Activated CD4-positive, alpha-beta T cell treated with anti-CD3 and anti-CD28 coated beads, Interleukin-2, amount 50 U/mL, for 16 hours (primary cell): ENCODE measurements at regions not wholly inside any gene's neighbourhood (a gene's known extent, or its start where the extent isn't known, plus 50 kb on each side); places are given as distances from the start of the nearest gene placed in this dataset.
A peak's percentile ranks its signal among the peaks of the same experiment; 100 is the strongest.

Source experiments
- DNase-seq: peaks from one replicate; pipeline ENCODE4 v3.0.0-alpha.2; 2020

DNA sequence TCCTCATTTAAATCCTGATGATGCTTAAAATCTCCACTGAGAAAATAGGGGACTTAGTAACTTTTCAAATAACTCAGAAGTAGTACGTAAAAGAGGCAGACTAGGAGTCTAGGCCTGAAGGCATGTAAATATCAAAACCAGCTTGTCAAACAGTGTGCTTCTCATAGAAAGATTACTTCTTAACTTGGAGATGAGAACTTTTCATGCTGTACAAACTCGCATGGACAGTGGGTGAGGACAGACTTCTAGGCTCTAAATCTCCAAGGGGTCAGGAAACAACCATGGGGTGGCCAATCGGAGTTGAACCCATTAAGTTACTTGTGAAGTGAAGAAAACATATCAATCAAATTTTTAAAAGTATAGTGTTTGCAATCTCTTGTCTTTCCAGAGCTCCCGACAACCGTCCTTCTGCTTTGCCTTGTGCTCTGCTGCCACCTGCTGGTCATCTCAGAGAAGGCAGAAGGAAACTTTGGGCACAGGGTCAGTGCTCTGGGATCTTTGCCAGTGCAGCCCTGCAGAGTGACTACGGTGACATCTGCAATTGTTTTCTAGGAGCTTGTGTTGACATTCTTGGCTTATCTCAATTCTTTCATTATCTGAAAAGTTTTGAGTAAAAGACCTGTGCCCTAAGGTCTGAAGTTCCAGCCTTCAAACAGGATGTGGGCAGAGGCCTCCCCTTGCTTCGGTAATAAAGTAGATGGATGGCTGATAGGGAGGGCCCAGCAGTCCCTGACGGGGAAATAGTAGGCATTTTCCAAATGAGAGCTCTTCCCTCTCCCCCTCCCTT lies 105.1 kb upstream of the PDE4B start:
- DNase-seq = peak; percentile 79

DNA sequence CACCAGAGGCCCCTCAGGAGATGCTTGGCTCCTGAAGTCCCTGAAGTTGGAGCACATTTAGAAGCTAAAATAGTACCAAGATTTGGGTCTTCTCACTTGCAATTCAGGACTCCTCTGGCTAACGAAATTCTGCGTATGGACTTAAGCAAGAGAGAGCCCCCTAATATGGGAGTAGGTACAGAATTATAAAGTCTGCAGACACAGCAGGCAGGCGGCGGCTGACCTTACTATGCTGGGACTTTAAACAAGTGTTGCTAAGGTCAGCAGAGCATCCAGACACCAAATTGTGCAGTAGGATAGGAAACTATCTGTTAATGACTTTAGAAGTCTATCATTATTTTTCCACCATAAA lies 104.5 kb upstream of the PDE4B start:
- DNase-seq = no peak

DNA sequence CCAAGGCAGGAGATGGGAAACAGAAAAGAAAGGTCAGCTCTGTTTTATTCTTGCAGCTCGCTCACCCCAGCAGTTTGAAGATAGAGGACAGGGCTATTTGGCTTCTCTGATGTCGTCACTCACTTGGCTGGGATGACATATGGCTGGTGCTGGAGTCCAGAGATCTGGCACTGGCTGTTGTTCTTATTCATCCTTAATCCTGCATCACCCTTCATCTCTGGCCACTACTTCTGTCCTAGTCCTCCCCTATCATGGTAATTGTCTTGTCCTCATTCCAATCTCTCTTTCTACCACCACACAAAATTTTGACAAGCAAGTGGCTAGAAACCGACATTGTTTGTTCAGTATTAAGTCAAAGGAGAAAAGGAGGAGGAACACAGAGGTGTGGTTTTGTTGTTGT lies 103.8 kb upstream of the PDE4B start:
- no peak for DNase-seq

DNA sequence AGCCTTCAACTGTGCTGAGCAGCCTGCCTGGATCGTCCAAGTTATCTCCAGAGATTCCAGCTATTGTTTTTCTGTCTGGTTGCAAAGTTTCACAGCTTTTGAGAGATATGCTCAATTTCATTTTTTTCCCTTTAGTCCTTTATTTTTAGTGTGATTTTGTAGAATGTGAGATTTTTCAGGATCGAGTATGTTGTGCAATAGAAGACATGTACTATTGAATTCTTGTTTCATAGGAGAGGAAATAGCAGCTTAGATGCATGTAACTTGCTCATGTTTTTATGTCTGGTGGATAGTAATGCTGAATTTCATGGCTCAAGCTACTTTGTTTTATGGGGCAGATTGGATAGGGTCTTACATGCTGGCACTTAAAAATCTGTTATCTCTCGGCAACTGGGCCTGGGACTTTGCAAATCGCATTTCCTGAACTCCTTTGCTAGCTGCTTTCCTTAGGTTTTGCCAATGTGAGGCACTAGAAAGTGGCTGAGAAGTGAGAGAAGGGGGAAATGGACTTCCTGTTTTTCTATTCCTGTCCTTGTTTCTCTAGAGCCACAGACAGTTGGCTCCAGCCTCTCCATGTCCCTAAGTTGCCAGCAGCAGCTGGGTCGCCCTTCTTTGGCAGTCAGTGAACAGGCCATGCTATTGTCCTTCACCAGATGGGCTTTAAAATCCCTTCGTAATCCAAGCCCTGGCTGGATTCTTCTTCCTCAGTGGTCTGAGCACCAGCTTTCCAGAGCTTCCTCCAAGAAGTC lies 101.4 kb upstream of the PDE4B start:
- DNase-seq = no peak

DNA sequence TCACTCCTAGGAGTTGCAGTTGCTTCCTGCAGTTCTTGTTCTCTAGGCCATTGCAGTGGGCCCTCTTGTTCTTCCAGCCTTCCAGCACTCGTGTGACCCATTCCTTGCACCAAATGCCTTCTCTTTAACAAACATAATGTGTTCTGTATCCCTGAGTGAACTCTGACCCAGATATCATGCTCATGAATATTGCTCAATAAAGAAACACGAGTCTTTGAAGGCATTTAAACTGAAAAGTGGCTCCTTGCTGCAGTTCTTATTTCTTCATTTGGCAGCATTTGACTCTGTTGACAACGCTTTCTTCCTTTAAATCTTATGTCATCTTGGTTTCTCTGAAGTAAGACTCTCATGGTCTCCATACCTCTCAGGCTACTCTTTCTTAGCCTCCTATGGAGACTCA lies 100.7 kb upstream of the PDE4B start:
- no peak for DNase-seq

DNA sequence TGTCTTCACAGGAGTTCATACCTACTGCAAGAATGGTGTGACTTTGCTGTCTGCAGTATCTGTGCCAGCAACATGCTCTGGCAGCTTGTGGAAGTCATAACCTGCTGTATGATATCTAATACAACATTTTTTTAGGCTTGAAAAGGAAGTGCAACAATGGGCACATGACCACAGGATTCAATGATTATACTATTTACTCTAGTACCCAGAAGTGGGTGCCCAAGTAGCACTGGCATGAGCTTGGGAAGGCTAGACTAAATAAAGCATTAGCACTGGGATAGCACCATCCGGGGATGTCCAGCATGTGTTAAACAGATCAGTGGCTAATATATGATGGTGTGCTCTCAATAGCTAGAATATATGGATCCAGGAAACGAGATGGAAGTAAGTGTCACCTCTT lies 98.6 kb upstream of the PDE4B start:
- no peak for DNase-seq

DNA sequence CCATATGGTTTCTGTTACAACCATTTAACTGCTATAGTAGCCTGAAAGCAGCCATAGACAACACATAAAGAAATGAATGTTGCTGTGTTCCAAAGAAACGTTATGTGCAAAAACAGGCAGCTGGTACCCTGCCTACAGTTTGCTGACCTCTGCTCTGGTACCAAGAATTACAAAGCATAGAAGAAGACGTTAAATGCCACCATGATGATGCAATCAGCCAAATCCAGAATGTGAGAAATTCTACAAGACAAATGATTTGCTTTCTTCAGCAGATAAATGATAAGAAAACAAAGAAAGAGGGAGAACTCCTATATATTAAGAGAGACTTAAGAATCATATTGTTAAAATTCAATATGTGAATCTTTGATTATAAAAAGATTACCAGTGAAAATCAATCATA lies 97.8 kb upstream of the PDE4B start:
- DNase-seq = no peak

DNA sequence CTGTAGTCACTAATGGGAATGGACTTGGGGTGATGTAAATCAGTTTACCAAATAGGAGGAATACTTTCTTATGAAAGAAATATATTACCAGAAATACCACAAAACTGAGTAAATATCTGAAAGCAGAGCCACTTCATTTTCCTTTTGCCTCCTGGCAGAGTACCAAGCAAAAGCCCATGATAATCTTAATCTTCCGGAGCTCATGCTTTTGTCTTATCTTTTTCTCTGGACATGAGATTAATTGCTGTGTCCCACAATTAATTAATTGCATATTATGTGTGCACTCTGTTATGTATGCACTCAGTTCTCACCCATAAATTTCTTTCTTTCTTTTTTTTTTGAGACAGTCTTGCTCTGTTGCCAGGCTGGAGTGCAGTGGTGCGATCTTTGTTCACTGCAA lies 94.1 kb upstream of the PDE4B start:
- no peak for DNase-seq

DNA sequence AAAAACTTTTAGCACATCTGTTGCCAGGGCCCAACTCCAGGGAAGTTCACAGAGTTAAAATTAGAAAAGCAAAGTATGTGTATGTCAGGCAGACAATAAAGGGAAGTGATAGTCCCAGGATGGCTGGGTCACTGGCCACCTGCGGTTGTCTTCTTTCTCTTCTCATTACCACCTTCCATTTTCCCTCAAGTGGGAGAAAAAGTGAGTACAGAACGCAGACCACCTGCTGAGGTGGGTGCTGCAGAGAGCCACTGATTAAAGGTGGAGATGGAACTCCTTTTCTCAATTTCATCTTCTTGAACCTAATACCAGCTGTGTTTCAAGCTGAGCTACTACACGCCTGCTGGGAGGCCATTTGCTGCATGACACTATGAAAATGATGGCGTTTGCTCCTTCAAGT lies 88.8 kb upstream of the PDE4B start:
- DNase-seq = no peak

DNA sequence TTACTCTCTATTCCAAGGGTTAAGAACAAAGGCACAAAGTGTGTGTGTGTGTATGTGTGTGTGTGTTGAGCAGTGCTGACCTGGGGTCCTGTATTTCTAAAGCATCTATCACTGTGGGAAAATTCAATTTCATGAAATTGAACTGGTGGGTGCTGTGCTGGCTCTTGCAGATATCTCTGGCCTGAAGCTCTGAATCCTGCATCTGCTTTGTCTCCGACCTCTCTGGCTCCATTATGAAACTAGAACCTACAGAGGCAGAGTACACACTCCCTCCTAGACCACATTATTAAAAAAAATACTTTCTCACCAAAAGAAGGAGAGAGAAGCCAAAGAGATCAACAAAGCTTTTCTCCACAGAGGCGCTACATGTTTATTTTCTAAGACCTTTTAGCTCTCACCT lies 88.4 kb upstream of the PDE4B start:
- no peak for DNase-seq

DNA sequence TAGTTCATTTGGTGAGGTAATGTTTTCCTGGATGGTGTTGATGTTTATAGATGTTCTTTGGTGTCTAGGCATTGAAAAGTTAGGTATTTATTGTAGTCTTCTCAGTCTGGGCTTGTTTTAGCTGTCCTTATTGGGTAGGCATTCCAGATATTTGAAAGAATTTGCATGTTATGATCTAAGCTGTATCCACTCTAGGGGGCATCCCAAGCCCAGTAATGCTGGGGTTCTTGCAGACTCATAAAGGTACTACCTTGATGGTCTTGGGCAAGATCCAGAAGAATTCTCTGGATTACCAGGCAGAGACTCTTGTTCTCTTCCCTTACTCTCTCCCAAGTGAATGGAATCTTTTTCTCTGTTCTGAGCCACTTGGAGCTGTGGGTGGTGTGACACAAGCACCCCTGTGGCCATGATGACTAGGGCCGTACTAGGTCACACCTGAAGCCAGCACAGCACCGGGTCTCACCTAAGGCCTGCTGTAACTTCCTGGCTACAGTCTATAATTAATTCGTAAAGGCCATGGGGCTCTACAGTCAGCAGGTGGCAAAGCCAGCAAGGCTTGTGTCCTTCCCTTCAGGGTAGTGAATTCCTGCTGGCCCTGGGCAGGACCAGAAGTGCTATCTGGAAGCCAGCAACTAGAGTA lies 74.8 kb upstream of the PDE4B start:
- peak; percentile 14 for DNase-seq

DNA sequence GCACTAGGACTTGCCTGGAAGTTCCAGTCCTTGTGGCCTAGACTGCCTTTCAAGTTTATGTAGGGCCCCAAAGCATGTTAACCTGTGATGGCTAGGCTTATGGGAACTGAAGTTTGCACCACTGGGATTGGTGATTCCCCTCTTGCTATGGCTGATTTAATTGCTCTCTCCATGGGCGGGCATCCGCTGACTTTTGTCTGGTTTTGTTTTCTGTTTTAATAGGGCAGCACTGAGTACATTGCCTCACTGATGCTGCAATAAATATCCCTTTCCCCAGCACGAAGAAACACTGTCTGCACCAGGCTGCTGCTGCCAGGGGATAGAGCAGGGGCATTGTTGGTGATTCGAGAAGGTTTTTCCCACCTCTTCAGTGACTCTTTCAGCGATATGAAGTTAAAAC lies 73.3 kb upstream of the PDE4B start:
- DNase-seq = no peak

DNA sequence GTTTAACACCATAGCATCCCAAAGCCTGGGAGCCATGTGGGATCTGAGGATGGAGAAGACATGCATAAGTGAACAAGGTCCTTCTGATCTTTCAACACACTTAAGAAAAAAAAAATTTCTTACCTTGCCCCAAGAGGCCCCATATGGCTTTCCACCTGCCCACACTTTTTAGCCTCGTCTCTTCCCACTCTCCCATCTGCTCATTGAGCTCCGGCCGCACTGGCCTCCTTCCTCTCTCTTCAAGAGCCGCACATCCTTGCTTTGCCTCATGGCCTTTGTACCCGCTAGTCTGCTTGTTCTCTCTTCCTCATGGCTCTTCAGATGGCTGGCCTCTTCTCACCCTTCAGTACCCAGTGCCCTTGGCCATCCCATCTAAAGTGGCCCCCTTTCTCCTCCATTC lies 70.2 kb upstream of the PDE4B start:
- DNase-seq = no peak

DNA sequence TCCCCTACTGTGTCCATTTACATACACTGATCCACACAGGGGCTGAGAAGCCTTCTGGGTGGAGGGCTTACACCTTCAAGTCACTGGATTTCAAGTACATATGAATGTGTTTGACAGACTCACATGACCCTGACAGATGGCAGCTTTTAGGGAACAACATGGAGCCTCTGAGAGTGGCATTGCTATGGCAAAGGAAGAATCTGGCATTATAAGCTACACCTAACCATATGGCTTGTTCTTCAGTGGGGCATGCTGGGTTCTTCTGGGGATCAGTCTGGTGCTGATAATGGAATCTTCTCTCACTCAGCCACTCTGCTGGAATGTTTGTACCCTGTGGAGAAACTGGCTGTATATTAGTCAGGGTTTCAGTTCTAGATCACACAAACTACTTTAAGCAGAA lies 68.5 kb upstream of the PDE4B start:
- no peak for DNase-seq

DNA sequence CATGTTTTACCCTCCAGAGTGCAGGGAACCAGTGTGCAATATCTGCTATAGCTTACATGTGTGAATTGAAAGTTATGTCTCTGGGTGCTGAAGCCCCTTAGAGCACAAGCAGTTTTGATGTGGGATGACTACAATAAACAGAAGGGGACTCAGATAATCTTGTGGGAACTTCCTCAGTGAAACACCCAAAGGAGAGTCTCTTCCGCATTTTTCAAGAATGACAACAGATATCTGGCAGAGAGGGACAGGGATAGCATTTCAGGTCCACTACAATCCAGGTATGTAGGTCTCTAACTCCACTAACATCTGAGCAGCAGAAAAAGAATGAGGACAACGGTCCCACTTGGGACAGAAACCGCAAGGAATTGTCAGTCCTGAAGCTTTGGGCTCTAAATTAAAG lies 67.6 kb upstream of the PDE4B start:
- DNase-seq = no peak

DNA sequence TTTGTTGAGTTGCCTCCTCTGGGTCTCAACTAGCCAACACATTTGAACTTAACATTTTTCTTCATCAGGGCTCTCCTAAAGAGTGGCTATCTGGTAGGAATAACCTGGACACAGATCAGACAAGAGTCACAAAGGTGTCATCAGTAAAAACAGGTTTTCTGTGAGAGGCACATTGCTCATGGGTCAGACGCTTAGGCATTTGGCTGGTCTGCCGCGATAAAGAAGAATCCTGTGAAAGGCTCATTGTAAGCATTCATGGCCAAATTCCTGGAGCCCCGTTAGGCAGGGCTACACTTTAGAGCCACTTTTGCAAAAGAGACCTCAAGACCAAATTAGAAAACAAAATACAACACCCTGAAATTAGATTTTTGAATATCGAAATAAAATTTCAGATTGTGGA lies 64.2 kb upstream of the PDE4B start:
- DNase-seq = no peak

DNA sequence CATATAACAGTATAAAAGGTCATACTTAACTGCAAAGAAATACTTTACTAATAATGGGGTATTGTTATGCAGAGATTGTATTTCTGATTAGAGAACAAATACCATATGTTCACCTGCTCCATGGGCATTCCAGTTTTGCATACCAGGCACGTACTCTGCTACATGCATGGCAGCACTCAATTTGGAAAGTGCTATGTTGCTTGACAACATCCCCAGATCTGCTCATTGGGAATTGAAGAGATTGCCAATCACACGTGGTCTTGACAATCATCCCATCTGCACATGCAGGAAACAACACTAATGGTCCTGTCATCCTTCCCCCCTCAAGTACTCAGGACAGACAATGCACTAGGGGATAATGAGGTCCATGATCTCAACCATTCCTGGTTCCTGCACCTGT lies 63.4 kb upstream of the PDE4B start:
- no peak for DNase-seq

DNA sequence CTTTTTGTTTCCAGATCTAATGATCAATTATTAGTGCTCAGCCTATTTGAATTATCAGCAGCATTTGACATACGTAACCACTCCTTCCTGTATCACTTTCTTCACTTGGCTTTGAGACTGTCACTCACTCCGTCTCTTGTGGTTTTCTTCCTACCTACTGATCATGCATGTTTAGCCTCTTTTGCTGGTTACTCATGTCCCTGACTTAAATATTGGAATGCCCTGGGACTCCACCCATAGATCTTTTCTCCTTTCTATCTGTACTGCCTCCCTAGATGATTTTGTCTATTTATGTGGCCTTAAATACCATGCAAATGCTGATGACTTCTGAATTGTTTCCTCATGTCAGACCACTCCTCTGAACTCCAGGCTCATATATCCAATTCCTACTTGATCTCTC lies 57.7 kb upstream of the PDE4B start:
- no peak for DNase-seq

DNA sequence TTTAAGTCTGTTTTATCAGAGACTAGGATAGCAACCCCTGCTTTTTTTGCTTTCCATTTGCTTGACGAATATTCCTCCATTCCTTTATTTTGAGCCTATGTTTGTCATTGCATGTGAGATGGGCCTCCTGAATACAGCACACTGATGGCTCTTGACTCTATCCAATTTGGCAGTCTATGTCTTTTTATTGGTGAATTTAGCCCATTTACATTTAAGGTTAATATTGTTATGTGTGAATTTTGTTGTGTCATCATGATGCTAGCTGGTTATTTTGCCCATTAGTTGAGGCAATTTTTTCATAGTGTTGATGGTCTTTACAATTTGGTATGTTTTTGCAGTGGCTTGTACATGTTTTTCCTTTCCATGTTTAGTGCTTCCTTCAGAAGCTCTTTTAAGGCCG lies 50.7 kb upstream of the PDE4B start:
- DNase-seq = no peak
